ENCODE measurements at regions not wholly inside any gene's neighbourhood (a gene's known extent, or its start where the extent isn't known, plus 50 kb on each side); places are given as distances from the start of the nearest gene placed in this dataset.

- Histone ChIP-seq H3K27me3 (ENCODE audit: insufficient read depth, low read depth) (no peaks in the 10 kb centered on the region), H3K79me2 (ENCODE audit: insufficient read depth, low read depth) (no peaks in the 10 kb centered on the region), H3K9ac (no peak overlapping the region), H2AFZ (ENCODE audit: low read depth) (no peak overlapping the region), H3K4me3 (IDR thresholded peaks at IDR 0.05; ENCODE audit: insufficient read depth, low read depth, low read length) (no peak overlapping the region), H3K4me2 (no peak overlapping the region), H3K36me3 (ENCODE audit: insufficient read depth) (no peaks in the 10 kb centered on the region), H3K27ac (no peak overlapping the region), H4K20me1 (ENCODE audit: insufficient read depth) (no peaks in the 10 kb centered on the region), H3K4me1 (ENCODE audit: low read depth, poor library complexity, severe bottlenecking) (no peaks in the 10 kb centered on the region)
- no peak for TF ChIP-seq CTCF (conservative IDR thresholded peaks at IDR 0.05; ENCODE audit: low read depth, low read length)
These were observed 110.0 kb downstream of the ADSS2 start for GRCh38 chr1:244341455-244342450.

GRCh38 chr1:244344001-244344400 is 107.7 kb downstream of the ADSS2 start:
- no peak for TF ChIP-seq CTCF (conservative IDR thresholded peaks at IDR 0.05; ENCODE audit: low read depth, low read length)
- H2AFZ ChIP-seq (ENCODE audit: low read depth): no peak overlapping the region
- H3K27me3 ChIP-seq (ENCODE audit: insufficient read depth, low read depth): no peaks in the 10 kb centered on the region
- H3K27ac ChIP-seq: no peak overlapping the region
- no peak overlapping the region for H3K4me3 ChIP-seq (IDR thresholded peaks at IDR 0.05; ENCODE audit: insufficient read depth, low read depth, low read length)
- H3K9ac ChIP-seq: no peak overlapping the region
- no peaks in the 10 kb centered on the region for H3K4me1 ChIP-seq (ENCODE audit: low read depth, poor library complexity, severe bottlenecking)
- H4K20me1 ChIP-seq (ENCODE audit: insufficient read depth): no peaks in the 10 kb centered on the region
- no peaks in the 10 kb centered on the region for H3K36me3 ChIP-seq (ENCODE audit: insufficient read depth)
- H3K79me2 ChIP-seq (ENCODE audit: insufficient read depth, low read depth): no peaks in the 10 kb centered on the region
- H3K4me2 ChIP-seq: no peak overlapping the region

- H2AFZ ChIP-seq (ENCODE audit: low read depth): no peak overlapping the region
- no peak overlapping the region for H3K27ac ChIP-seq
These were observed 104.6 kb downstream of the ADSS2 start for GRCh38 chr1:244346972-244347618.

GRCh38 chr1:244347942-244348341 is 103.8 kb downstream of the ADSS2 start:
- Histone ChIP-seq H4K20me1 (ENCODE audit: insufficient read depth) (no peaks in the 10 kb centered on the region), H3K4me3 (IDR thresholded peaks at IDR 0.05; ENCODE audit: insufficient read depth, low read depth, low read length) (no peak overlapping the region)

More at GRCh38 chr1:244346972-244347618, 104.6 kb downstream of the ADSS2 start:
- Histone ChIP-seq H3K4me1 (ENCODE audit: low read depth, poor library complexity, severe bottlenecking) (no peaks in the 10 kb centered on the region), H3K9ac (no peak overlapping the region), H3K4me3 (IDR thresholded peaks at IDR 0.05; ENCODE audit: insufficient read depth, low read depth, low read length) (no peak overlapping the region), H3K36me3 (ENCODE audit: insufficient read depth) (no peaks in the 10 kb centered on the region), H3K4me2 (no peak overlapping the region), H3K79me2 (ENCODE audit: insufficient read depth, low read depth) (no peaks in the 10 kb centered on the region), H4K20me1 (ENCODE audit: insufficient read depth) (no peaks in the 10 kb centered on the region), H3K27me3 (ENCODE audit: insufficient read depth, low read depth) (no peaks in the 10 kb centered on the region)
- no peak for TF ChIP-seq CTCF (conservative IDR thresholded peaks at IDR 0.05; ENCODE audit: low read depth, low read length)

More at GRCh38 chr1:244347942-244348341, 103.8 kb downstream of the ADSS2 start:
- H3K79me2 ChIP-seq (ENCODE audit: insufficient read depth, low read depth): no peaks in the 10 kb centered on the region
- H3K27ac ChIP-seq: no peak overlapping the region
- no peaks in the 10 kb centered on the region for H3K27me3 ChIP-seq (ENCODE audit: insufficient read depth, low read depth)
- no peak overlapping the region for H3K9ac ChIP-seq
- H3K4me1 ChIP-seq (ENCODE audit: low read depth, poor library complexity, severe bottlenecking): no peaks in the 10 kb centered on the region
- TF ChIP-seq CTCF (conservative IDR thresholded peaks at IDR 0.05; ENCODE audit: low read depth, low read length): no peak
- H3K4me2 ChIP-seq: no peak overlapping the region
- H2AFZ ChIP-seq (ENCODE audit: low read depth): no peak overlapping the region
- no peaks in the 10 kb centered on the region for H3K36me3 ChIP-seq (ENCODE audit: insufficient read depth)
